Right lobe of liver (tissue), 4 donors: ENCODE measurements at regions not wholly inside any gene's neighbourhood (a gene's known extent, or its start where the extent isn't known, plus 50 kb on each side); places are given as distances from the start of the nearest gene placed in this dataset.

Source experiments
- CTCF ChIP-seq, 4 donors: fragments of 200-600 bp in 3 of 4; fragments of 450-650 bp in 1 of 4; IDR thresholded peaks; one replicate each; pipeline versions ENCODE4 v1.5.1 to v1.8.0; 2016 to 2022; ENCODE audit warnings: antibody characterized with exemption in 4 of 4, mild to moderate bottlenecking in 2 of 4
- POLR2A ChIP-seq: fragments of 450-650 bp; IDR thresholded peaks from one replicate; pipeline ENCODE4 v1.6.1; 2017; ENCODE audit warnings: antibody characterized with exemption, mild to moderate bottlenecking
- donor health status: DM: no; HTN: no; CAD: no.
- donor health status: DM: no; HTN: no; CAD: no.
- donor health status: DM: no; HTN: yes; CAD: no.

GRCh38 chr1:165045902-165046301, 310.6 kb downstream of the LMX1A start:
- TF ChIP-seq CTCF (IDR thresholded peaks at IDR 0.05), result no peak
- TF ChIP-seq POLR2A, result no peak
